ENCODE measurements at regions not wholly inside any gene's neighbourhood (a gene's known extent, or its start where the extent isn't known, plus 50 kb on each side); places are given as distances from the start of the nearest gene placed in this dataset.

- TF ChIP-seq CTCF (IDR thresholded peaks at IDR 0.05) (no peak), POLR2A (IDR thresholded peaks at IDR 0.05) (no peak)
Observed at GRCh38 chr2:122319539-122320132, 564.2 kb downstream of the TSN start.

All from esophagus squamous epithelium (tissue), 4 donors.